ENCODE measurements at regions not wholly inside any gene's neighbourhood (a gene's known extent, or its start where the extent isn't known, plus 50 kb on each side); places are given as distances from the start of the nearest gene placed in this dataset.
"Not testable (repeated sequence)": the region's sequence is repeated elsewhere in the genome, so short reads cannot be mapped to it uniquely, and the experiment has no call there.

GRCh38 chr4:181830404-181831035 is 412.7 kb upstream of the TENM3 start:
- DNase-seq = no peak

- no peak for DNase-seq
Measured at GRCh38 chr4:181834071-181834470, 409.1 kb upstream of the TENM3 start.

- no peak for DNase-seq
Measured at GRCh38 chr4:181835348-181835747, 407.9 kb upstream of the TENM3 start.

- DNase-seq = no peak
Measured at GRCh38 chr4:181838253-181838652, 404.9 kb upstream of the TENM3 start.

GRCh38 chr4:181843797-181844196 is 399.4 kb upstream of the TENM3 start:
- not testable (repeated sequence) for DNase-seq

- DNase-seq = no peak
Measured at GRCh38 chr4:181845617-181846016, 397.6 kb upstream of the TENM3 start.

GRCh38 chr4:181846934-181847333 is 396.3 kb upstream of the TENM3 start:
- DNase-seq = no peak

GRCh38 chr4:181848357-181848756 is 394.8 kb upstream of the TENM3 start:
- DNase-seq = no peak

GRCh38 chr4:181849472-181849871 is 393.7 kb upstream of the TENM3 start:
- DNase-seq = no peak

- DNase-seq = no peak
Measured at GRCh38 chr4:181853881-181854511, 389.2 kb upstream of the TENM3 start.

GRCh38 chr4:181855307-181855706 is 387.9 kb upstream of the TENM3 start:
- DNase-seq = no peak

- DNase-seq = not testable (repeated sequence)
Measured at GRCh38 chr4:181857471-181857870, 385.7 kb upstream of the TENM3 start.

GRCh38 chr4:181858741-181859140 is 384.5 kb upstream of the TENM3 start:
- no peak for DNase-seq

GRCh38 chr4:181859439-181859838 is 383.8 kb upstream of the TENM3 start:
- DNase-seq = no peak

GRCh38 chr4:181860157-181860556 is 383.0 kb upstream of the TENM3 start:
- DNase-seq = no peak

- no peak for DNase-seq
Measured at GRCh38 chr4:181860668-181861067, 382.5 kb upstream of the TENM3 start.

- no peak for DNase-seq
Measured at GRCh38 chr4:181863856-181864255, 379.3 kb upstream of the TENM3 start.

GRCh38 chr4:181870326-181870725 is 372.9 kb upstream of the TENM3 start:
- no peak for DNase-seq

- DNase-seq = no peak
Measured at GRCh38 chr4:181874602-181875001, 368.6 kb upstream of the TENM3 start.

- no peak for DNase-seq
Measured at GRCh38 chr4:181877329-181877848, 365.8 kb upstream of the TENM3 start.

- no peak for DNase-seq
Measured at GRCh38 chr4:181890031-181890430, 353.2 kb upstream of the TENM3 start.

GRCh38 chr4:181890911-181891310 is 352.3 kb upstream of the TENM3 start:
- no peak for DNase-seq

GRCh38 chr4:181896614-181897013 is 346.6 kb upstream of the TENM3 start:
- DNase-seq = no peak

- DNase-seq = no peak
Measured at GRCh38 chr4:181897935-181898334, 345.3 kb upstream of the TENM3 start.

GRCh38 chr4:181902404-181902803 is 340.8 kb upstream of the TENM3 start:
- not testable (repeated sequence) for DNase-seq

Data from stimulated activated CD4-positive, alpha-beta T cell treated with anti-CD3 and anti-CD28 coated beads, Interleukin-12 subunit alpha, Interleukin-12 subunit beta, amount 100 ng/mL, for 4 hours (primary cell).